ENCODE measurements at regions not wholly inside any gene's neighbourhood (a gene's known extent, or its start where the extent isn't known, plus 50 kb on each side); places are given as distances from the start of the nearest gene placed in this dataset.

- BruUV-seq (replicated peaks) = no TSS peak
- no peak for FAIRE-seq
Measured at GRCh38 chr3:167008791-167009190, 371.3 kb downstream of the ZBBX start.

More at GRCh38 chr3:167008791-167009190, 371.3 kb downstream of the ZBBX start:
- Histone ChIP-seq H3K4me3 (no peak overlapping the region), H3K4me1 (replicated peaks in 1 of 2; ENCODE audit: control insufficient read depth in 2 of 2, insufficient read depth in 2 of 2, low read length in 2 of 2) (no peaks in the 10 kb centered on the region), H3K27me3 (ENCODE audit: control insufficient read depth in 2 of 2, insufficient read depth in 2 of 2, low read length in 2 of 2) (no peaks in the 10 kb centered on the region), H3K9me3 (replicated peaks; ENCODE audit: control insufficient read depth, insufficient read depth, low read depth, low read length) (no peaks in the 10 kb centered on the region), H2AFZ (ENCODE audit: low read depth, low read length) (no peak overlapping the region), H3K4me2 (ENCODE audit: insufficient read depth, low read length) (no peak overlapping the region), H3K36me3 (ENCODE audit: control insufficient read depth, insufficient read depth, low read length) (no peaks in the 10 kb centered on the region), H3K9ac (ENCODE audit: insufficient read depth in 1 of 2, low read depth in 2 of 2, low read length in 2 of 2) (no peak overlapping the region), H3K79me2 (ENCODE audit: control insufficient read depth, insufficient read depth, low read length) (no peaks in the 10 kb centered on the region), H4K20me1 (replicated peaks; ENCODE audit: control insufficient read depth, insufficient read depth, low read length) (no peaks in the 10 kb centered on the region), H3K9me1 (ENCODE audit: control insufficient read depth, insufficient read depth, low read length) (no peaks in the 10 kb centered on the region), H3K27ac (ENCODE audit: extremely low read depth, low read depth, low read length) (no peak overlapping the region)
- ChIA-PET CTCF (ENCODE audit: low intra/inter-chr PET ratio) (no interaction called here), POLR2A (no interaction called here)
- in situ Hi-C loops (cut with MboI) = no loop called here
- intact Hi-C loops (cut with micrococcal nuclease) = no loop called here
- no peak for DNase-seq (ENCODE audit: extremely low read depth in 1 of 4, low spot score in 3 of 4)
- no peak for ATAC-seq
- TF ChIP-seq ZNF655 (CRISPR knock-in tag; IDR thresholded peaks at IDR 0.05) = no peak
- TF ChIP-seq KDM4B (IDR thresholded peaks at IDR 0.05; ENCODE audit: borderline replicate concordance in 2 of 2, low read depth in 1 of 2) = no peak
- no peak for TF ChIP-seq ZNF232 (CRISPR knock-in tag; IDR thresholded peaks at IDR 0.05)
- no peak for TF ChIP-seq ZBTB49 (CRISPR knock-in tag; IDR thresholded peaks at IDR 0.05; ENCODE audit: borderline replicate concordance)
- TF ChIP-seq ZBTB2 (IDR thresholded peaks at IDR 0.05) = no peak
- no peak for TF ChIP-seq CREB1 (IDR thresholded peaks at IDR 0.05)
- TF ChIP-seq CREB1 (CRISPR knock-in tag; IDR thresholded peaks at IDR 0.05) = no peak

Measured in K562 (cell line).